GM12878 (cell line): ENCODE measurements at regions not wholly inside any gene's neighbourhood (a gene's known extent, or its start where the extent isn't known, plus 50 kb on each side); places are given as distances from the start of the nearest gene placed in this dataset.

Experiments used
- ATAC-seq: fragments of 200-7000 bp; cut with Tn5 transposase; 3 replicates; pipeline ENCODE4 v1.9.1; 2020; ENCODE audit warnings: mild to moderate bottlenecking, moderate library complexity
- BruUV-seq: library from RNA; stranded (reverse); fragments of 400-500 nt; replicated peaks from 2 replicates; lab custom pipeline; 2021; lab: Mats Ljungman, UMichigan
- CTCF ChIA-PET: fragments of 300-600 bp; sonication (Branson Sonifier 250); formaldehyde crosslinking; extraction: SDS; loops from one replicate; lab custom pipeline; 2021; ENCODE audit warnings: inconsistent platforms; lab: Yijun Ruan, JAX
- POLR2A ChIA-PET: fragments of 350-600 bp; formaldehyde crosslinking; extraction: SDS; loops from one replicate; lab custom pipeline; 2021; ENCODE audit warnings: inconsistent platforms; lab: Charles Lee
- RAD21 ChIA-PET: fragments of 300-600 bp; sonication (Branson Sonifier 250); formaldehyde crosslinking; loops from one replicate; lab custom pipeline; 2023; ENCODE audit warnings: antibody characterized with exemption; ENCODE audit not compliant: unreplicated experiment; lab: Charles Lee
- SMC1A ChIA-PET: fragments of 300-600 bp; sonication (Branson Sonifier 250); formaldehyde crosslinking; loops from one replicate; lab custom pipeline; 2023; ENCODE audit not compliant: unreplicated experiment, uncharacterized antibody; lab: Charles Lee
- DNase-seq: peaks from one replicate; pipeline ENCODE4 v3.0.0-alpha.2; 2011; ENCODE audit warnings: low read depth, low spot score
- FAIRE-seq: peaks from 3 replicates; lab custom pipeline; 2011; peaks lifted over from hg19 to GRCh38; lab: Jason Lieb, UNC
- H2AFZ ChIP-seq: 2 replicates; pipeline ENCODE4 v1.6.0; 2011; ENCODE audit warnings: low read depth, low read length, control low read depth; ENCODE audit not compliant: control insufficient read depth
- H3K27ac ChIP-seq: 2 replicates; pipeline ENCODE4 v1.5.1; 2011; ENCODE audit warnings: control low read depth; ENCODE audit not compliant: control insufficient read depth, insufficient read depth
- H3K27me3 ChIP-seq, 2 experiments: replicated peaks in 1 of 2; 2 replicates each; pipeline versions ENCODE4 v1.6.0 to v1.6.1; 2011; ENCODE audit warnings: low read length in 1 of 2; ENCODE audit not compliant: control insufficient read depth in 2 of 2, insufficient read depth in 2 of 2
- H3K36me3 ChIP-seq, 2 experiments: 2 replicates each; pipeline ENCODE4 v1.5.1; 2011; ENCODE audit warnings: low read length in 1 of 2; ENCODE audit not compliant: control insufficient read depth in 2 of 2, insufficient read depth in 2 of 2
- H3K4me1 ChIP-seq: 2 replicates; pipeline ENCODE4 v1.6.1; 2011; ENCODE audit warnings: mild to moderate bottlenecking, low read length, moderate library complexity, mixed read lengths; ENCODE audit not compliant: control insufficient read depth, insufficient read depth
- H3K4me2 ChIP-seq: 2 replicates; pipeline ENCODE4 v1.6.0; 2011; ENCODE audit warnings: control low read depth; ENCODE audit not compliant: control insufficient read depth, insufficient read depth
- H3K4me3 ChIP-seq: fragments of 200-600 bp; sonication (generic); 2 replicates; pipeline ENCODE4 v1.5.1; 2016
- H3K79me2 ChIP-seq: 2 replicates; pipeline ENCODE4 v1.6.0; 2011; ENCODE audit warnings: low read length; ENCODE audit not compliant: control insufficient read depth, insufficient read depth
- H3K9ac ChIP-seq: 2 replicates; pipeline ENCODE4 v1.8.0; 2011; ENCODE audit warnings: low read length, control low read depth, mixed read lengths; ENCODE audit not compliant: control insufficient read depth, insufficient read depth
- H3K9me3 ChIP-seq: replicated peaks from 3 replicates; pipeline ENCODE4 v1.5.1; 2011; ENCODE audit warnings: mild to moderate bottlenecking, low read length; ENCODE audit not compliant: control insufficient read depth, insufficient read depth
- H4K20me1 ChIP-seq: 2 replicates; pipeline ENCODE4 v1.6.0; 2011; ENCODE audit not compliant: control insufficient read depth, insufficient read depth
- BHLHE40 ChIP-seq, 2 experiments: fragments of 450-650 bp in 1 of 2; IDR thresholded peaks; 2 replicates each; pipeline ENCODE4 v1.6.1; 2011 to 2017; ENCODE audit warnings: low read depth in 2 of 2, borderline replicate concordance in 1 of 2, improper control_type of control experiment in 1 of 2, low read length in 1 of 2, mild to moderate bottlenecking in 1 of 2
- EP300 ChIP-seq, 2 experiments: fragments of 150-350 bp in 1 of 2; IDR thresholded peaks; 2 replicates each; pipeline ENCODE4 v1.6.1; 2011 to 2012; ENCODE audit warnings: low read depth in 2 of 2, low read length in 2 of 2, borderline replicate concordance in 1 of 2, improper control_type of control experiment in 1 of 2, inconsistent platforms in 1 of 2; ENCODE audit not compliant: control insufficient read depth in 1 of 2
- IKZF1 ChIP-seq: fragments of 450-650 bp; conservative IDR thresholded peaks from 2 replicates; pipeline ENCODE4 v1.6.1; 2017; ENCODE audit warnings: antibody characterized with exemption, mild to moderate bottlenecking
- KAT2A ChIP-seq: conservative IDR thresholded peaks from 2 replicates; pipeline ENCODE4 v1.6.1; 2011; ENCODE audit warnings: low read depth, low read length; ENCODE audit not compliant: control insufficient read depth
- MTA2 ChIP-seq: fragments of 450-650 bp; IDR thresholded peaks from 2 replicates; pipeline ENCODE4 v1.6.1; 2016; ENCODE audit warnings: low read depth, mild to moderate bottlenecking, moderate library complexity
- PML ChIP-seq: IDR thresholded peaks from 2 replicates; pipeline ENCODE4 v1.6.1; 2012; ENCODE audit warnings: low read length, inconsistent platforms
- RAD51 ChIP-seq: fragments of 450-650 bp; IDR thresholded peaks from 2 replicates; pipeline ENCODE4 v1.6.1; 2016; ENCODE audit warnings: moderate library complexity, mild to moderate bottlenecking, inconsistent platforms
- RELA ChIP-seq: fragments of 450-650 bp; IDR thresholded peaks from 2 replicates; pipeline ENCODE4 v1.8.0; 2014; ENCODE audit warnings: borderline replicate concordance; ENCODE audit not compliant: partially characterized antibody
- SREBF1 ChIP-seq: IDR thresholded peaks from 2 replicates; pipeline ENCODE4 v1.6.1; 2012; ENCODE audit warnings: mild to moderate bottlenecking, low read length
- ZNF384 ChIP-seq: IDR thresholded peaks from 2 replicates; pipeline ENCODE4 v1.6.1; 2012; ENCODE audit warnings: low read depth, mild to moderate bottlenecking, low read length, improper control_type of control experiment, borderline replicate concordance
- ZZZ3 ChIP-seq: IDR thresholded peaks from 2 replicates; pipeline ENCODE4 v1.6.1; 2011; ENCODE audit warnings: low read depth; ENCODE audit not compliant: control insufficient read depth, insufficient read length
- whole genome bisulfite sequencing: methylation state at CpG from one replicate; pipeline ENCODE4 v1.1.6; 2016; ENCODE audit warnings: low lambda C conversion rate; ENCODE audit not compliant: insufficient replicate concordance, insufficient coverage; ENCODE audit errors: missing lambda C conversion rate; 5-methylcytosine and 5-hydroxymethylcytosine counted together
- in situ Hi-C: fragments of 300-500 bp; cut with MboI; formaldehyde crosslinking; loops from 9 replicates; pipeline ENCODE4 v1.14.3; 2018; ENCODE audit warnings: mixed read lengths
- intact Hi-C: fragments of 100-400 bp; cut with micrococcal nuclease; formaldehyde crosslinking; loops from one replicate; pipeline ENCODE4 v1.14.2; 2022; ENCODE audit not compliant: unreplicated experiment
- TF ChIP-seq, protein P1 (sequence below): IDR thresholded peaks from 2 replicates; pipeline ENCODE4 v1.6.1; 2012; ENCODE audit warnings: mild to moderate bottlenecking, low read depth, low read length
- TF ChIP-seq, protein P2 (sequence below): fragments of 450-650 bp; IDR thresholded peaks from 2 replicates; pipeline ENCODE4 v1.6.1; 2017; ENCODE audit warnings: mild to moderate bottlenecking
- TF ChIP-seq, protein P3 (sequence below): fragments of 450-650 bp; IDR thresholded peaks from 2 replicates; pipeline ENCODE4 v1.6.1; 2017; ENCODE audit warnings: antibody characterized with exemption, mild to moderate bottlenecking, moderate library complexity

DNA sequence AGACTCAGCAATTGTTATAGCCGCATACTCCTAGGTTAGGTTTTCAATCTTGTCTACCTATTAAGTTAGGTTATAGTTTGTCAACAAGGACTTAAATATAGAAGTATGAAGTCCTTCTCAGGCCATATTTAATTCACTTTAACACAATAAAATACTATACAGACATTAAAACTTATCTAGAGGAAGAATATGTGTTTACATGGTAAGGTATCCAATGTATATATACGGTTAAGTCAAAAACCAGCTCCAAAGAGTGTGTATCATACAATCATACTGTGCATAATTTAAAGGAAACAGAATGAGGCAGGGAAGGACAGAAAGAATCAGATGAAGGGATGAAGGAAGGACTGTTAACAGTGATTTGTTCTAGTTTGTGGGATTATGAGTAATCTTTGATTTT, 79.5 kb upstream of the LANCL2 start:
- no peaks in the 10 kb centered on the region for H4K20me1 ChIP-seq
- no peak overlapping the region for H3K4me3 ChIP-seq
- ChIA-PET POLR2A (no interaction called here), SMC1A (interaction anchor here (0.7 to 5.3 kb wide), 8 partner anchors 12 to 223 kb away, joined by 3 to 68 read pairs (median 4); no protein-coding TSS in a partner anchor), RAD21 (interaction anchor here (1.5 kb wide), 1 partner anchor 129 kb away, joined by 7 read pairs; no protein-coding TSS in a partner anchor), CTCF (interaction anchor here (1.1 to 19.5 kb wide), 5 partner anchors 9 to 130 kb away, joined by 3 to 322 read pairs (median 3); no protein-coding TSS in a partner anchor)
- H3K27ac ChIP-seq: no peak overlapping the region
- H3K9ac ChIP-seq: no peak overlapping the region
- no peaks in the 10 kb centered on the region; a peak in 1 of 4 replicates for H3K27me3 ChIP-seq
- no peak for DNase-seq
- no peaks in the 10 kb centered on the region for H3K9me3 ChIP-seq
- intact Hi-C loops (no loop called here), in situ Hi-C loops (loop anchor here (25.0 kb wide), 1 partner anchor 302 kb away; no protein-coding TSS in a partner anchor)
- no peak overlapping the region for H3K4me2 ChIP-seq
- H2AFZ ChIP-seq: no peak overlapping the region
- WGBS: 100% methylated on average over 2 of the region's 2 CpGs
- no peaks in the 10 kb centered on the region for H3K4me1 ChIP-seq
- no TSS peak for BruUV-seq
- no peak for ATAC-seq
- FAIRE-seq: no peak
- no peaks in the 10 kb centered on the region for H3K36me3 ChIP-seq
- no peaks in the 10 kb centered on the region for H3K79me2 ChIP-seq
- TF ChIP-seq KAT2A (no peak), RELA (no peak), ZZZ3 (no peak), BHLHE40 (IDR thresholded peaks at IDR 0.05; ENCODE audit: borderline replicate concordance in 1 of 2, low read depth in 2 of 2, low read length in 1 of 2) (no peak), IKZF1 (no peak), MTA2 (no peak), EP300 (IDR thresholded peaks at IDR 0.05; ENCODE audit: borderline replicate concordance in 1 of 2, control insufficient read depth in 1 of 2, low read depth in 2 of 2, low read length in 2 of 2) (no peak), SREBF1 (no peak), RAD51 (no peak), PML (no peak), ZNF384 (no peak)
- TF ChIP-seq, protein P1, sequence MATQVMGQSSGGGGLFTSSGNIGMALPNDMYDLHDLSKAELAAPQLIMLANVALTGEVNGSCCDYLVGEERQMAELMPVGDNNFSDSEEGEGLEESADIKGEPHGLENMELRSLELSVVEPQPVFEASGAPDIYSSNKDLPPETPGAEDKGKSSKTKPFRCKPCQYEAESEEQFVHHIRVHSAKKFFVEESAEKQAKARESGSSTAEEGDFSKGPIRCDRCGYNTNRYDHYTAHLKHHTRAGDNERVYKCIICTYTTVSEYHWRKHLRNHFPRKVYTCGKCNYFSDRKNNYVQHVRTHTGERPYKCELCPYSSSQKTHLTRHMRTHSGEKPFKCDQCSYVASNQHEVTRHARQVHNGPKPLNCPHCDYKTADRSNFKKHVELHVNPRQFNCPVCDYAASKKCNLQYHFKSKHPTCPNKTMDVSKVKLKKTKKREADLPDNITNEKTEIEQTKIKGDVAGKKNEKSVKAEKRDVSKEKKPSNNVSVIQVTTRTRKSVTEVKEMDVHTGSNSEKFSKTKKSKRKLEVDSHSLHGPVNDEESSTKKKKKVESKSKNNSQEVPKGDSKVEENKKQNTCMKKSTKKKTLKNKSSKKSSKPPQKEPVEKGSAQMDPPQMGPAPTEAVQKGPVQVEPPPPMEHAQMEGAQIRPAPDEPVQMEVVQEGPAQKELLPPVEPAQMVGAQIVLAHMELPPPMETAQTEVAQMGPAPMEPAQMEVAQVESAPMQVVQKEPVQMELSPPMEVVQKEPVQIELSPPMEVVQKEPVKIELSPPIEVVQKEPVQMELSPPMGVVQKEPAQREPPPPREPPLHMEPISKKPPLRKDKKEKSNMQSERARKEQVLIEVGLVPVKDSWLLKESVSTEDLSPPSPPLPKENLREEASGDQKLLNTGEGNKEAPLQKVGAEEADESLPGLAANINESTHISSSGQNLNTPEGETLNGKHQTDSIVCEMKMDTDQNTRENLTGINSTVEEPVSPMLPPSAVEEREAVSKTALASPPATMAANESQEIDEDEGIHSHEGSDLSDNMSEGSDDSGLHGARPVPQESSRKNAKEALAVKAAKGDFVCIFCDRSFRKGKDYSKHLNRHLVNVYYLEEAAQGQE: no peak
- TF ChIP-seq, protein P2, sequence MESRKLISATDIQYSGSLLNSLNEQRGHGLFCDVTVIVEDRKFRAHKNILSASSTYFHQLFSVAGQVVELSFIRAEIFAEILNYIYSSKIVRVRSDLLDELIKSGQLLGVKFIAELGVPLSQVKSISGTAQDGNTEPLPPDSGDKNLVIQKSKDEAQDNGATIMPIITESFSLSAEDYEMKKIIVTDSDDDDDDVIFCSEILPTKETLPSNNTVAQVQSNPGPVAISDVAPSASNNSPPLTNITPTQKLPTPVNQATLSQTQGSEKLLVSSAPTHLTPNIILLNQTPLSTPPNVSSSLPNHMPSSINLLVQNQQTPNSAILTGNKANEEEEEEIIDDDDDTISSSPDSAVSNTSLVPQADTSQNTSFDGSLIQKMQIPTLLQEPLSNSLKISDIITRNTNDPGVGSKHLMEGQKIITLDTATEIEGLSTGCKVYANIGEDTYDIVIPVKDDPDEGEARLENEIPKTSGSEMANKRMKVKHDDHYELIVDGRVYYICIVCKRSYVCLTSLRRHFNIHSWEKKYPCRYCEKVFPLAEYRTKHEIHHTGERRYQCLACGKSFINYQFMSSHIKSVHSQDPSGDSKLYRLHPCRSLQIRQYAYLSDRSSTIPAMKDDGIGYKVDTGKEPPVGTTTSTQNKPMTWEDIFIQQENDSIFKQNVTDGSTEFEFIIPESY: no peak
- TF ChIP-seq, protein P3, sequence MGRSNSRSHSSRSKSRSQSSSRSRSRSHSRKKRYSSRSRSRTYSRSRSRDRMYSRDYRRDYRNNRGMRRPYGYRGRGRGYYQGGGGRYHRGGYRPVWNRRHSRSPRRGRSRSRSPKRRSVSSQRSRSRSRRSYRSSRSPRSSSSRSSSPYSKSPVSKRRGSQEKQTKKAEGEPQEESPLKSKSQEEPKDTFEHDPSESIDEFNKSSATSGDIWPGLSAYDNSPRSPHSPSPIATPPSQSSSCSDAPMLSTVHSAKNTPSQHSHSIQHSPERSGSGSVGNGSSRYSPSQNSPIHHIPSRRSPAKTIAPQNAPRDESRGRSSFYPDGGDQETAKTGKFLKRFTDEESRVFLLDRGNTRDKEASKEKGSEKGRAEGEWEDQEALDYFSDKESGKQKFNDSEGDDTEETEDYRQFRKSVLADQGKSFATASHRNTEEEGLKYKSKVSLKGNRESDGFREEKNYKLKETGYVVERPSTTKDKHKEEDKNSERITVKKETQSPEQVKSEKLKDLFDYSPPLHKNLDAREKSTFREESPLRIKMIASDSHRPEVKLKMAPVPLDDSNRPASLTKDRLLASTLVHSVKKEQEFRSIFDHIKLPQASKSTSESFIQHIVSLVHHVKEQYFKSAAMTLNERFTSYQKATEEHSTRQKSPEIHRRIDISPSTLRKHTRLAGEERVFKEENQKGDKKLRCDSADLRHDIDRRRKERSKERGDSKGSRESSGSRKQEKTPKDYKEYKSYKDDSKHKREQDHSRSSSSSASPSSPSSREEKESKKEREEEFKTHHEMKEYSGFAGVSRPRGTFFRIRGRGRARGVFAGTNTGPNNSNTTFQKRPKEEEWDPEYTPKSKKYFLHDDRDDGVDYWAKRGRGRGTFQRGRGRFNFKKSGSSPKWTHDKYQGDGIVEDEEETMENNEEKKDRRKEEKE: no peak
